Right renal cortex interstitium (tissue), 3 donors: ENCODE measurements at regions not wholly inside any gene's neighbourhood (a gene's known extent, or its start where the extent isn't known, plus 50 kb on each side); places are given as distances from the start of the nearest gene placed in this dataset.

Experiments
- DNase-seq, 3 donors: peaks; one replicate each; pipeline ENCODE4 v3.0.0-alpha.2; 2013; ENCODE audit warnings: low read depth in 3 of 3, low spot score in 2 of 3

DNA sequence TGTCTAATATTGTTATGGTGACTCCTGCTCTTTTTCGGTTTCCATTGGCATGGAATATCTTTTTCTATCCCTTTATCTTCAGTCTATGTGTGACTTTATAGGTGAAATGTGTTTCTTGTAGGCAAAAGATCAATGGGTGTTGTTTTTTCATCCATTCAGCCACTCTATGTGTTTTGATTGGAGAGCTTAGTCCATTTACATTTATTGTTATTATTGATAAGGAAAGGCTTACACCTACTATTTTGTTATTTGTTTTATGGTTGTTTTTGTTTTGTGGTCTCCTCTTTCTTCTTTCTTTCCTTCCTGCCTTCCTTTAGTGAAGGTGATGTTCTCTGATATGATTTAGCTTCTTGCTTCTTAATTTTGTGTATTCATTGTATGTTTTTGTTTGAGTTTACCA, 414.3 kb downstream of the ADRA2A start:
- no peak for DNase-seq

DNA sequence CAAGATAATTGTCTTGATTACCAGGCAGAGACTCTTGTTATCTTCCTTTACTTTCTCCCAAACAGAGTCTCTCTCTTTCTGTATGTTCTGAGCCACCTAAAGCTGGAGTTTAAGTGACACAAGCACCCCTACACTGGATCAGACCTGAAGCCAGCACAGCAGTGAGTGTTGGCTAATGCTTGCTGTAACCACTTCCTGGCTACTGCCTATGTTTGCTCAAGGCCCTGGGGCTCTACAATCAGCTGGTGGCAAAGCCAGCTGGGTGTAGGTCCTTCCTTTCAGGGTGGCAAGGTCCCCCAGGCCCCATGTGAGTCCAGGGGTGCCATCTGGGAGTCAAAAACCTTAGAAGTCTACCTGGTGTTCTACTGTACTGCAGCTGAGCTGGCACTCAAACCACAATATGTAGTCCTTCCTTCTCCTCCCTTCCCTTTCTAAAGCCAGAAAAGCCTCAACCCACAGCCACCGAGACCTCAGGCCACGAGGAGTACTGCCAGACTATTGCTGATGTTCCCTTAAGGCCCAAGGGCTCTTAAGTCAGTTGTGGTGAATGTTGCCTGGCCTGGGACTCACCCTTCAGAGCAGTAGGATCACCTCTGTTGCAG, 416.3 kb downstream of the ADRA2A start:
- DNase-seq, result no peak

DNA sequence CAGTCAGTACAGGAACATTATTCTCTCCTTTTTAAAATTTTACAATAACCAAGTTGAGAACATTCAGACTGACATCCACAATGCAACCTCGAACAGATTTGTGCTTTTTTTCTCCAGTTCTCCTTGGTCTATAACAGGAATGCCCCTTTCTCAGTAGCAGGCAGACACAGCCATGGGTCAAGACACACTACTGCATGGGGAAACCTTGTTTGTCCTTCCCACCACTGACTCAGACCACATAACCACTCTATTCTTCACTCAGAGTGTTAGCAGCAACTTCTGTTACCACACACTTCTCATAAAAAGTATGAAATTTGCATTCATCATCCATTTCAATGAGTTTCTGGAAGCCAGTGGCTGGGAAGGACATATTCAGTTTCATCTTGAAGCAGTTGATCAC, 421.7 kb downstream of the ADRA2A start:
- DNase-seq, result no peak

DNA sequence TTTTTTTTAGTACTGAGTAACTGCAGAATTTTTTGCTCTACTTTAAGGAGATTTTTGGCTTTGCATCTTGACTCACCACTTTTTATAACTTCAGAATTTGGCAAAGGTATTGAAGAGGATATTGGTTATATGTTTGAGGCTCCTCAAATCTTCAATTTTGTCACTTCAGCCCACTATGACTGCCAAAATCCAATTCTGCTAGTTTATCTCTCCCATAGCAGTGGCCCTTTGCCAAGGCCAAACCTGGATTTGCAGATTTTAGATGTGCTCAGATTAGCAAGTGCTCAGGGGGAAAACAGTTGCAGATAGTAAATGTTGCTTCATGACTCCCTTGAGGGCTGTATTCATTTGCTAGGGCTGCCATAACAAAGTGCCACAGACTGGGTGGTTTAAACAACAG, 427.5 kb downstream of the ADRA2A start:
- no peak for DNase-seq

DNA sequence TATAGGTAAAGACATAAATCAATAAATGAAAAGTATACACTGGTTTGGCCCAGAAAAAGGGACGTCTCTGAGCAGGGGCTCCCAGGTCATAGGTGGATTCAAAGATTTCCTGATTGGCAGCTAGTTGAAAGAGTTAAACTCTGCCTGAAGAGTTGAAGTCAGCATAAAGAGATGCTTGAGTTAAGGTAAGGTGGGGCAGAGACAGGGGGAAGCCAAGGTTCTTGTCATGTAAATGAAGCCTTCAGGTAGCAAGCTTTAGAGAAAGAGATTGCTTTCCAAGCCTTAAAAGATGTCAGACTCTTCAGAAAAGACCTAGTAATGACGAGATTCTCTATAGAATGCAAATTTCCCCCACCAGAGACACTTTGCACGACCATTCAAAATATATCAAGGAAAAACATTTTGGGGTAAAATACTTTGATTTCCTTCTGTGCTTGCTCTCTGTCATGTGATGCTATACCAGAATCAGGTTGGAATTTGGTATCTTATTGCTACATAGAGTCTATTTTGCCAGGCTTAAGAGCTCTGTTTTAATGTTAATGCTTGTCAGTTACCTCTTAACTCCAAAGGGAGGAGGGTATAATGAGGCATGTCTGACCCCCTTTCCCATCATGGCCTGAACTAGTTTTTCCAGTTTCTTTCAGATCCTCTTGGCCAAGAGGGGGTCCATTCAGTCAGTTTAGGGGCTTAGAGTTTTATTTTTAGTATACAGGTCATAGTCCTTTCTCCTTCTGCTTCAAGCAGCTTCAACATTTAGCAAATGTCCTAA, 429.6 kb downstream of the ADRA2A start:
- DNase-seq, result no peak

DNA sequence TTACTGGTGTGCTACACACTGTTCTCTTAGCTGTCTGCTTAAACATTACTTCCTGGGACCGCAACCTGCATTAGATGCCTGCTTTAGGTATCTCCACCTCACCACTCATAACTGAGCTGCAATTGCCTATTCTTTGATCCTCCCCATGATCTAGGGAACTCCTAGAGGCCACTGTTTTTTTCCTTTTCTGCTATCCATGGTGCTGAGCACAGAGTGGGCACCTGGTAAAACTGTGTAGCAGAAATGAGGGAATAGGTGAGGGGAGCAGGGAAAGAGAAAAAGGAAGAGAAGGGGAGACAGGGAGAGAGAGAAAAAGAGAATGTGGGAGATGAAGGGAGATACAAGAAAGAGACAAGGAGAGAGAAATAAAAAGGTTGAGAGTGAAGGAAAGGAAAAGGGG, 434.9 kb downstream of the ADRA2A start:
- DNase-seq, result no peak

DNA sequence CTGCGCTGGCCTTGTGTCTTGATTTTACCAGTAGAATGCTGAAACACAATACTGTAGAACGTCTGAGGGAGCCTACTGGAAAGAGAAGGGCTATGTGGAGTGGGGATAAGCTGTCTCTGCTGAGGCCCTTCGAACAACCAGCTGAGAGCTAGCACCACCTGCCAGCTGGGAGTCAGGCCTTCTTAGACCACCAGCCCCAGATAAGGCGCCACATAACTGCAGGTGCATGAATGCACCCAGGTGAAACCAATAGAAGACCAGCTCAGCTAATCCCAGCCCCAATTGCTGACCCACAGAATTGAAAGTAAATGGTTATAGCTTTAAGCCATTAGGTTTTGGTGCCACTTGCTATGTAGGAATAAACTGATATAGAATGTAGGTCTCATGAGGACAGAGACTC, 438.4 kb downstream of the ADRA2A start:
- no peak for DNase-seq

DNA sequence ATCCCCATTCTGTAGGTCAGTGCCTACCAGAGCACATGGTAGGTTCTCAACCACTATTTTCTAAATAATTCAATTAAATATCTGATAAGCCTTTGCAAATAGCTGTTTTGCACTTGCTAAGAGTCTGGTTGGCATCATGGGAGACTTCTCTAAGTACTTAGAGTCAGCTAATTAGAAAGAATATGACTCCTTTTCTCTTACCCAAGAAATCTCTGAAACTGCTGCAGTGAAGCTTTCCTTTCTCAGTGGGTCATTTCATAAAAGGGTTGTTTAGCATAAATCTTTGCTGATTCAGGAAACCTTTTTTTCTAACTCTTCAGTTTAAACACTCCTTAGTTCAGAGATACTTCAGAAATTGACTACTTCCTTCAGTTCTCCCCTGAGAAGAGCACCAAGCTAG, 438.9 kb downstream of the ADRA2A start:
- no peak for DNase-seq

GRCh38 chr10:111516144-111516543, 439.3 kb downstream of the ADRA2A start:
- DNase-seq, result no peak

- DNase-seq, result no peak
Measured at GRCh38 chr10:111522141-111522540, 445.3 kb downstream of the ADRA2A start.

DNA sequence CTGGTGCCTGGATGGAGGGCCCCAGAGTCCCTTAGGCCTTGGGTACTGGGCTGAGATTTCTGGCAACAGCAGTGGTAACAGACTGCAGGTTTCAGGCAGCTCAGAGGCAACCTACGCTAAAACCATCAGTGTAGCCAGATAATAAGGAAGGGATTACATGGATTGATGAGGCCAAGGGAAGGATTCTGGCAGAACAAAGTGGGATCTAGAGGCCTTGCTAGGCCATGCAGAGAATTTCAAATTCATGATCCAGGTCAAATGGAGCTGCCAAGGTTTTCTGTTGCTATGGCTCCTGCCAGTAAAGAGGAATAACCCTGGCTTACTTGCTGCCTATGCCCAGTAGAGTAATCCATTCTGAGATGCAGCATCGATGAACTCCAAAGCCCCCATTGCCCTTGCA, 445.7 kb downstream of the ADRA2A start:
- no peak for DNase-seq

DNA sequence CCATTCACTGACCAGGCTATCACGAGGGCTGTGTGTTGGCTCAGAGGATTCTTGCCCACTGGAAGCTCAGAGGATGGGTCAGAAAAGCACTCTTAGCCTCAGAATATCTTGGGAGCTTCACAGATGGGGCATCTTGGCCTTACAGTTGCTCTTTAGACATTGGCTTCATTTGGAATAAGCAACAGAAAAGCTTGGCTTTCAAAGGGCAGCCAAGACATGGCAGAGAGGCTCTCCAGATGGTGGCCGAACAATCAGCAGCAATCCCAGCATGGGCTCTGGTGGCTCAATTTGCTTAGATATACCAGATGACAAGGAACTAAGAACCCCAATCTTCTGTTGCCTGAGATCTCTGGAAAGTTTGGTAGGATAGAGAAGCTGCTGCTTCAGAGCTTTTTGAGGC, 446.2 kb downstream of the ADRA2A start:
- DNase-seq, result no peak

DNA sequence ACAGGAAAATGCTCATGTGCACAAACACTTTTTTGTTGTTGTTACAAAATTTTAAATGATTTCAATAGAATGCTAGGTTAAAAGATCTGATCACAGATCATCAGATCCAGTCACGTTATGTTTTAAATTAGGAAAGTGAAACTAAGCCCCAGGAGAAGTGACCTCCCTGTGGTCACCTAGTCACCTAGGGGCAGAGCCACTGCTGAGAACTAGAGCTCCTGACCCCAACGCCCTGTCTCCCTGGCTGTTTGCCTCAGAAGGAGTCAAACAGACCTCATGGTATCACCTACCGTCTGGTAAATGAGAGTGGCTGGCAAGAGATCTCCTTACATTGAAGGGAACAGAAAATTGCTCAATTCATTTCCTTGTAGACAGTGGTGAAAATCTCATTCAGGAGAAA, 447.3 kb downstream of the ADRA2A start:
- no peak for DNase-seq

DNA sequence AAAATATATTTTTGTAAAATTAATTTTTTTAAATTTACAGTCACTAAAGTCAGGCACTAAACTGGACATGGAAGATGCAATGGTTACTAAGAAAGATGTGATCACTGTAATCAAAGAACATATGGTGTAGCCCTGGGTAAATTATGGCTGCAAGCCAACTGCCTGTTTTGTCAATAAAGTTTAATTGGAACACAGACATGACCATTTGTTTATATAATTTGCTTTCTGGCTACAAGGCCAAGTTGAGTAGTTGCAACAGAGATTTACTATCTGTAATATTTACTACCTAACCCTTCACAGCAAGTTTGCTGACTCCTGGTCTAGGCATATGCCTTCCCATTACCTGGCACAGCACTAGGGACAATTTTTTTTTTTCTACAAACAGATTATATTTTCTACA, 448.9 kb downstream of the ADRA2A start:
- no peak for DNase-seq

DNA sequence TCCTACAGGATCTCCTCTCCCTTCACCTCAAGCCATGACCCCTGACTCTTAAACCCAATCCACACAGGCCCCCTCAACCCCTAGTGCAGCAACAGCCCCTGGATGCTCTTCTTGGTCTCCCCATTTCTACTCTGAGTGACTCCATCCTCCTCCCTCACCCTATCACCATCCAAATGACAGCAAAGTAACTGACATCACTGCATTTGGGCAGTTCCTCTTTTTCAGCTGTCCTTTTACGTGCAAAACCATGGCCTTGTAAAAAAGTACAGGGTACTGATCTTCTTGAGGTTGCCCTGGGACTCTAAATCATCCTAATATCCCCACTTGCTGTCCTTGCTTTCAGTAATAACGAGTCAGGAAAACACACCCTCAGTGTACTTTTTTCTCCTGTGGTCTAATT, 454.9 kb downstream of the ADRA2A start:
- DNase-seq, result no peak

- DNase-seq, result no peak
Measured at GRCh38 chr10:111532139-111532538, 455.3 kb downstream of the ADRA2A start.

DNA sequence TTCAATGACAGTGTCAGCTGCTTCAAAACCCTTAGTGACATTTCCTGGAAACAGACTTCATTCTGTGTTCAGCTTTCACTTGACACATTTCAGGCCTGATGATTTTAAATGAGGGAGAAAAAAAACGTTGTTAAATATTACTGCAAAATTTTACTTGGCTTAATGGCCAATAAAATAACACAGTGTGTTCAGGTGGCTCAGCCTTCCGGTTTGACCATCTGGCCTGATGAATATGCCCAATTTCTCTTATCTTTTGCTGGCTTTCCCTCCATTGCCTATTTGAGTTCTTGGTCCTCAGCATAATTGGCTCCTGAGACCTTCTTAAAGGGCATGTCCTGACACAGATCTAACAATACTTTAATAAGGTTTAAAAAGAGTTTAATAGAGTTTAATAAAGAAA, 462.4 kb downstream of the ADRA2A start:
- DNase-seq, result no peak

DNA sequence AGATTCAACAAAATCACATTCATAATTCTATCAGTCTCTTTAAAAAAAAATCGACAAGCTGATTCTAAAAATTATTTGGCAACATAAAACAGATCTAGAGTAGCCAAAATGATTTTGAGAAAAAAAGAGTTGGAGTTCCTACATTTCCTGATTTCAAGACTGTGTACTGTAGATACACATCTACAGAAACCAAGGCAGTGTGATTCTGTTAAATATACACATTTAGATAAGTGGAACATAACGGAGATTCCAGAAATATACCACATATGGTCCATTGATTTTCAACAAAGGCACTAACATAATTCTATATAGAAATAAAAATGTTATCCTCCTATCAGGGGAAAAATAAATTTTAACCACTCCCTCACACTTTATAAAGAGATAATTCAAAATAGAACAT, 467.0 kb downstream of the ADRA2A start:
- DNase-seq, result no peak

- DNase-seq, result no peak
Measured at GRCh38 chr10:111545861-111546605, 469.2 kb downstream of the ADRA2A start.

DNA sequence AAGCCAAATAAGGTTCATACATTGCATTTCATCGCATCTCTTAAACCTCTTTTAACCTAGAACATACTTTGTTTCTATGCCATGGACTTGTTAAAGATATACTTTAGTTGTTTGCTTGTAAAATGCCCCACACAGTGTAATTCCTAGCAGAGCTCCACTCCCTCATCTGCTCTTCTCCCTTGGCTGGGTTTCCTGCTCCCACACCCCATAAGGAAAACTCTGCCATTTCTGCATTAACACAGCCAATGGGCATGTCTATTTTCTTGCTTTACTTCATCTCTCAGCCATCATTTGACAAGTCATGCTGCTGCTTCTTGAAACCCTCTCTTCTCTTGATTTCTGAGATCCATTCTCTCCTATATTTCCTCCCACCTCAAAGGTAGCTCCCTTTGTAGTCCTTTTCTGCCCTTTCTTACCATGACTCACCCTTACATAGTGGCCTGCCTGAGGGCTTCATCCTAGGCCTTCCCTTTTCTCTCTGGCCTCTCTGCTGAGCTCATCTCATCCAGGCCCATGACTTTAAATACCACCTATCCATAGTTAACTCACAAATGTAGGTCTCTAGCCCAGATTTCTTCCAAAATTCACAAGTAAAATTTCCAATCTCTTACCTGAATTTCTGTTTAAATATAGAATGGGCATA, 471.4 kb downstream of the ADRA2A start:
- DNase-seq, result no peak

DNA sequence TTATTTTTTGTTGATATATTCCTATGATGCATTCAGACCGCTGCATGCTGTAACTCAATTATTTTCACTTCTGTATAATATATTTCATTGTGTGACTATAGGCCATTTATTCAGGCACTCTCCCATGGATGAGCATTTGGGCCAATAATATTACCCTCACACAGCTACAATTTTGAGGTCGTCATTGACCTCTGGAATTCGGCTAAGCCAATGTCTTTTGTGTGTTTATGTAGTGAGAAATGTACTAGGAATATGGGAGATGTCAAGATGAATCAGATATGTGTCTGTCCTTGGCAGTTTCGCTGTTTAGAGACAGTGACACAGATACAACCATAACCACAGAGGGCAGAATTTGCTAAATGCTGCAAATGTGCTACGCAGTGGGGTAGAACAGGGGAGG, 474.2 kb downstream of the ADRA2A start:
- no peak for DNase-seq

- DNase-seq, result no peak
Measured at GRCh38 chr10:111556666-111557065, 479.8 kb downstream of the ADRA2A start.
